ENCODE measurements at regions not wholly inside any gene's neighbourhood (a gene's known extent, or its start where the extent isn't known, plus 50 kb on each side); places are given as distances from the start of the nearest gene placed in this dataset.
"Not testable (repeated sequence)": the region's sequence is repeated elsewhere in the genome, so short reads cannot be mapped to it uniquely, and the experiment has no call there.

DNA sequence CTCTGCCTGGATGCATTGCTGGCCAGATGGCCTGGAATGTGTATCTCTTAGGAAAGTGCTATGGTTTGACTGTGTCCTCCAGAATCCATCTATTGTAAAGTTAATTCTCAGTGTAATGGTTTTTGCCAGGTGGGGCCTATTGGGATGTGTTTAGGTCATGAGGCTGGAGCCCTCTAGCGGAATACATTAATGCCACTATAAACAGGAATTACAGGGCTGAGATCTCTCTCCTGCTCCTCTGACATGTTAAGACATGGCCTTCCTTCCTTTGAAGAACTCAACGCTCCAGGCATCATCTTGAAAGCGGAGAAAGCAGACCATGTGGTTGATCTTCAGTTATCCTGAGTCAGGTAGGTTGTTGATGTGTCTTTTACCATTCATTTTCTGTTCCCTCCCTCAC, 276.4 kb downstream of the RPIA start:
- TF ChIP-seq, protein P1, sequence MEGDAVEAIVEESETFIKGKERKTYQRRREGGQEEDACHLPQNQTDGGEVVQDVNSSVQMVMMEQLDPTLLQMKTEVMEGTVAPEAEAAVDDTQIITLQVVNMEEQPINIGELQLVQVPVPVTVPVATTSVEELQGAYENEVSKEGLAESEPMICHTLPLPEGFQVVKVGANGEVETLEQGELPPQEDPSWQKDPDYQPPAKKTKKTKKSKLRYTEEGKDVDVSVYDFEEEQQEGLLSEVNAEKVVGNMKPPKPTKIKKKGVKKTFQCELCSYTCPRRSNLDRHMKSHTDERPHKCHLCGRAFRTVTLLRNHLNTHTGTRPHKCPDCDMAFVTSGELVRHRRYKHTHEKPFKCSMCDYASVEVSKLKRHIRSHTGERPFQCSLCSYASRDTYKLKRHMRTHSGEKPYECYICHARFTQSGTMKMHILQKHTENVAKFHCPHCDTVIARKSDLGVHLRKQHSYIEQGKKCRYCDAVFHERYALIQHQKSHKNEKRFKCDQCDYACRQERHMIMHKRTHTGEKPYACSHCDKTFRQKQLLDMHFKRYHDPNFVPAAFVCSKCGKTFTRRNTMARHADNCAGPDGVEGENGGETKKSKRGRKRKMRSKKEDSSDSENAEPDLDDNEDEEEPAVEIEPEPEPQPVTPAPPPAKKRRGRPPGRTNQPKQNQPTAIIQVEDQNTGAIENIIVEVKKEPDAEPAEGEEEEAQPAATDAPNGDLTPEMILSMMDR (conservative IDR thresholded peaks at IDR 0.05) = no peak
- no peak overlapping the region for H3K27ac Mint-ChIP-seq

DNA sequence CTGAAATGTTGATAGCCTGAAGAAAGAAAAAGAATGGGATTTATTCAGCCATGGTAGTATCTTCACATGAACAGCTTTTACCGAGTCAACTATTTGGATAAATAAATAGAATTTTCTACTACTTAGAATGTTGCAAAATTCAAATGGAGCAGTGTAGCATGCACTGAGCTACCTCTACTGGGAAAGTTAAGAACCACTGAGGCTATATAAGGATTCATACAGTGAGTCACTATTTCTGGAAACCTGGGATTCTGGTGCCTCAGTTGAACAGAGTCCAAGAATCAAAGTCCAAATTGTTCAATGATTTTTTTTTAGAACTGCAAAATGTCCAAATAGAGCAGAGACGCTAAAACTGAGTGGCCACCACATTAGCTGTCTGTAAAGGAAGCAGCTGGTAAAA, 286.5 kb downstream of the RPIA start:
- H3K27ac Mint-ChIP-seq; H3K36me3 Mint-ChIP-seq; H3K9me3 Mint-ChIP-seq; DNase-seq (ENCODE audit: extremely low spot score, unreplicated experiment); H3K4me3 Mint-ChIP-seq; H3K4me1 Mint-ChIP-seq (ENCODE audit: unreplicated experiment); H3K27me3 Mint-ChIP-seq: not testable (repeated sequence)

More for the DNA sequence above, 276.4 kb downstream of the RPIA start:
- Mint-ChIP-seq H3K4me1 (ENCODE audit: unreplicated experiment) (no peaks in the 10 kb centered on the region), H3K36me3 (no peaks in the 10 kb centered on the region), H3K9me3 (peaks cover 4% of the 10 kb centered on the region), H3K4me3 (no peak overlapping the region), H3K27me3 (no peaks in the 10 kb centered on the region)
- DNase-seq (ENCODE audit: extremely low spot score, unreplicated experiment) = no peak

DNA sequence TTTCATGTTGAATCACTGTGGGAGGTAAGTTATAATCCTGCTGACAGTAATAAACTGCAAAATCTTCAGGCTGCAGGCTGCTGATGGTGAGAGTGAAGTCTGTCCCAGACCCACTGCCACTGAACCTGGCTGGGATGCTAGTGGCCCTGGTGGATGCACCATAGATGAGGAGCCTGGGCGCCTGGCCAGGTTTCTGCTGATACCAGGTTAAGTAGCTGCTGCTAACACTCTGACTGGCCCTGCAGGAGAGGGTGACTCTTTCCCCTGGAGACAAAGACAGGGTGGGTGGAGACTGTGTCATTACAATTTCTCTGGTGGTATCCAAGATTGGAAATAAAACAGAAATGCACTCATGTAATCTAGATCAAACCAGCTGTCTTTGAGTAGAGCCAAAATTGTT, 287.0 kb downstream of the RPIA start:
- not testable (repeated sequence) for H3K27me3 Mint-ChIP-seq; H3K36me3 Mint-ChIP-seq; DNase-seq (ENCODE audit: extremely low spot score, unreplicated experiment); H3K9me3 Mint-ChIP-seq; H3K4me1 Mint-ChIP-seq (ENCODE audit: unreplicated experiment); H3K27ac Mint-ChIP-seq; H3K4me3 Mint-ChIP-seq

DNA sequence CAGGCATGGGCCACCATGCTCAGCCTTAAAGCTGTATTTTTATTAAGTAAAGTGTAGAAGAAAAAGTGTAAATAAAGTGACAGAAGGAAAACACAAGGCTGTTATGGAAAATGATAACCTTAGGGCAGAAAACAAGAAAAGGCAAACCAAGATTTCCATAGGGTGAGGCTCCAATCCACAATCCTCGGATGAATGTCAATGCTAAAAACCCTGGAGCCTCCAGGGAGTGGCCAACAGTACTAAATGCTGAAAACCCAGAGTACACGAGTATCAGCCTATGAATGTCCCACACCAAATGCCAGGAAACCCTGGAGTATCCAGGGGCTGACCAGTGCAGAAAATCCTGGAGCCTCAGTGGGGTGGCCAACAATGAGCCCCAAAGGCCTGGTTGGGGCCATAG, 292.6 kb downstream of the RPIA start:
- not testable (repeated sequence) for H3K9me3 Mint-ChIP-seq; H3K27ac Mint-ChIP-seq; H3K27me3 Mint-ChIP-seq; H3K4me1 Mint-ChIP-seq (ENCODE audit: unreplicated experiment); H3K36me3 Mint-ChIP-seq; DNase-seq (ENCODE audit: extremely low spot score, unreplicated experiment); H3K4me3 Mint-ChIP-seq

DNA sequence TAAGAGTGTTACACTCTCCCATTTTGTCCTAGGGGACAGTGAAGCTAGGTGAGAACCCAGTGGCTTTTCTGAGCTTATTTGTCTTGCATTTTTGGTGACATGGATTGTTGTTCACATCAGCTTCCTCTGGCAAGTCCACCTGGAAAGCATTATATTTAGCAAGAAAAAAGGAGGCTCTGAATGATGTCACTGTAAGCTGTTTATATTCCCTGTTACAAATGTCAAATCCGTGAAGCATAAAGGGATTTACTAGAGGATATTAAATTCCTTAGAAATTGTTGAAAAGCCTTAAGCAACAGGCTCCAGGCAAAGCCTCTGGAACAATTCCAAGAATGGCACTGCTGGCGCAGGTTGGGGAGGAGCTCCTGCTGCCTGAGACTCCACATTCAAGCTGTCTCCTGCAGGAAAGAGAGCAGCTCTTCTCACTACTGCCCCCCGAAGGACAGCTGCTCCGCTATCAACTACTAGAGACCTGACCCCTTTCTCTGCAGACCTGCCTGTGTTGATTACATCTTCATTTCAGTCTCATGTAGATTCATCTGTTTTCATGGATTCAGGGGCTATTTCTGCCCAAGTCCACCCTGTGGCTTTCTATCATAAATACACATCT, 295.4 kb downstream of the RPIA start:
- H3K4me3 Mint-ChIP-seq; H3K27me3 Mint-ChIP-seq; H3K36me3 Mint-ChIP-seq; H3K9me3 Mint-ChIP-seq; H3K4me1 Mint-ChIP-seq (ENCODE audit: unreplicated experiment); H3K27ac Mint-ChIP-seq; DNase-seq (ENCODE audit: extremely low spot score, unreplicated experiment): not testable (repeated sequence)

DNA sequence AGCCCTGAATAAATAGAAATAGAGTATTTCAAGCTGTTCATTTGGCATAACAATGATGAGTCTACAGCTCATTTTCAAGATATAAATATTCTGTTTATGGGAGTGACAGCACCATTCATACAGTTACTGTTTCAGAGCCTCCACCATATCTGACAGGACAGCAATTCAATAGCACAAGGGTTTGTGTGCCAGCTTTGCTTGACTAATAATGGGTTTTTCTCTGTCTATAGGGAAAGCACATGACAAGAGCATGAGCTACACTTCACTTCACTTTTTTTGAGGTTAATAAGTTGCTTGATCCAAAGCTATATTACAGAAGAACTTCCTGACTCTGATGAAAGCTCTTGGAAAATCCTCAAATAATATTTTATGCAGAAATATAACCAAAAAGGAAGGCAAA, 297.1 kb downstream of the RPIA start:
- not testable (repeated sequence) for H3K9me3 Mint-ChIP-seq; DNase-seq (ENCODE audit: extremely low spot score, unreplicated experiment); H3K4me1 Mint-ChIP-seq (ENCODE audit: unreplicated experiment); H3K27ac Mint-ChIP-seq; H3K27me3 Mint-ChIP-seq; H3K4me3 Mint-ChIP-seq; H3K36me3 Mint-ChIP-seq

DNA sequence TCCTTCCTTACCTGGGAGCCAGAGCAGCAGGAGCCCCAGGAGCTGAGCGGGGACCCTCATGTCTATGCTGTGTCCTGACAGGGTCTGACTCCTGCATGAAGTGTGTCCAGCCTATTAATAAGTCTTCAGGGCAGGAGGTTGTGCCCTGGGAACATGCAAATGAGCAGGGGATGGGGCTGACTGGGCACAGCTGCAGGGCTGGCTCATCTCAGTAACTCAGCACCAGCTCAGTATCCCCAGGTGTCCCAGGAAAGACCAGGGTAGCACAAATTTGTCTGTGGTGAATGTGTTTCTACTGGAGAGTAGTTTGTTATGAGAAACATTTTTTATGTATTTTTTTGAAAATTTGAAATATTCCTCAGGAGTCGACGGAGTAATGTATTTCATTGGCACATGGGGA, 301.3 kb downstream of the RPIA start:
- H3K27me3 Mint-ChIP-seq; H3K27ac Mint-ChIP-seq; H3K36me3 Mint-ChIP-seq; H3K4me1 Mint-ChIP-seq (ENCODE audit: unreplicated experiment); H3K4me3 Mint-ChIP-seq; H3K9me3 Mint-ChIP-seq; DNase-seq (ENCODE audit: extremely low spot score, unreplicated experiment): not testable (repeated sequence)

DNA sequence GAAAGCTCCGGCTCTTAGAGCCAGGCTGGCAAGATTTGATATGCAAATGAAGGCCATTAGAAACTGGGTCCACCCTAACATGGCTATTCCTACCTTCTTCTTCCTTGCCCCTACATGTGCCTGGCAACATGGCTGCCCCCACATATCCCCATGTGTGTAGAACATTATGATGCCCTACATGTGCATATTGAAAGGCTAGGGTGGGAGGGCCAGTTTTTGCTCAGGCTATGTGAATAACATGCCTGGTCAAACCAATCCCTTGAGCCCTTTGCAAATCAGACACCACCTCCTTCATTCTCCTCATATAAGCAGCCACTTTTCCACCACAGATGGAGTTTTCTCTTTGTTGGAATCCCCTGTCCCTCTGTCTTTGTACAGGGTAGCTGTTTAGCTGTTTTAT, 303.4 kb downstream of the RPIA start:
- not testable (repeated sequence) for DNase-seq (ENCODE audit: extremely low spot score, unreplicated experiment); H3K27ac Mint-ChIP-seq; H3K36me3 Mint-ChIP-seq; H3K4me1 Mint-ChIP-seq (ENCODE audit: unreplicated experiment); H3K27me3 Mint-ChIP-seq; H3K9me3 Mint-ChIP-seq; H3K4me3 Mint-ChIP-seq

DNA sequence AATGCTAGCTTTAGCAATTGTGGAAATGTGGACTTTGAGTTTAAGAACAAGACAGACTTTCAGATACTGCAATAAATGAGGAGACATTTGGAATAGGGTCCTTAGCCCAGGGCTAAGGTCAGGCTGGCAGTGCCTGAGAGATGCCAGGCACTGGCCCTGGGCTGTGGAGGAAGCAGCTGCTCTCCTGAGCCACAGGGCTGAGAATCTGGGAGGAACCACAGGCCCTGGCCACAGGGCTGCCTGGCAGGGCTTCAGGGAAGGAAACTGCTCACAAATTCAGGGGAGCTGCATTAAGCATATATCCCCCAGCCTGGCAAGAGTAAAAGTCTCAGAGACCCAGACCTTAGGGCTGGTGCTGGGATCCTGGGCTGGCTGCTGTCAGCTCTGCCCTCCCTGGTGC, 305.1 kb downstream of the RPIA start:
- H3K27me3 Mint-ChIP-seq; H3K27ac Mint-ChIP-seq; H3K4me3 Mint-ChIP-seq; H3K36me3 Mint-ChIP-seq; DNase-seq (ENCODE audit: extremely low spot score, unreplicated experiment); H3K9me3 Mint-ChIP-seq; H3K4me1 Mint-ChIP-seq (ENCODE audit: unreplicated experiment): not testable (repeated sequence)

DNA sequence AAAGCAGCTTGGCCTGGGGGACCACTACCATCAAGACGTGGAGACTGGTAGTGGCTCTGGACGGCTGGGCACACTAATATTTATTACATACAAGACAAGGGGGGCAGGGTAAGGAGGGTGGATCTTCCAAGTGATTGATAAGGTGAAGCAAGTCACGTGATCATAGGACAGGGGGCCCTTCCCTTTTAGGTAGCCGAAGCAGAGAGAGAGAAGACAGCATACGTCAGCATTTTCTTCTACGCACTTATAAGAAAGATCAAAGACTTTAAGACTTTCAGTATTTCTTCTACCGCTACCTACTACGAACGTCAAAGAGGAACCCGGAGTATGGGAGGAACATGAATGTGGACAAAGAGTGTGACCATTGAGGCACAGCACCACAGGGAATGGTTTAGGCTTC, 307.9 kb downstream of the RPIA start:
- TF ChIP-seq, protein P1 (conservative IDR thresholded peaks at IDR 0.05) = no peak
- no peak for DNase-seq (ENCODE audit: extremely low spot score, unreplicated experiment)
- H3K4me3 Mint-ChIP-seq = no peak overlapping the region
- H3K27me3 Mint-ChIP-seq = no peaks in the 10 kb centered on the region
- H3K36me3 Mint-ChIP-seq = no peaks in the 10 kb centered on the region
- no peaks in the 10 kb centered on the region for H3K9me3 Mint-ChIP-seq
- no peak overlapping the region for H3K27ac Mint-ChIP-seq
- H3K4me1 Mint-ChIP-seq (ENCODE audit: unreplicated experiment) = no peaks in the 10 kb centered on the region

Data from type B pancreatic cell (in vitro differentiated cells).